ENCODE measurements at regions not wholly inside any gene's neighbourhood (a gene's known extent, or its start where the extent isn't known, plus 50 kb on each side); places are given as distances from the start of the nearest gene placed in this dataset.

DNA sequence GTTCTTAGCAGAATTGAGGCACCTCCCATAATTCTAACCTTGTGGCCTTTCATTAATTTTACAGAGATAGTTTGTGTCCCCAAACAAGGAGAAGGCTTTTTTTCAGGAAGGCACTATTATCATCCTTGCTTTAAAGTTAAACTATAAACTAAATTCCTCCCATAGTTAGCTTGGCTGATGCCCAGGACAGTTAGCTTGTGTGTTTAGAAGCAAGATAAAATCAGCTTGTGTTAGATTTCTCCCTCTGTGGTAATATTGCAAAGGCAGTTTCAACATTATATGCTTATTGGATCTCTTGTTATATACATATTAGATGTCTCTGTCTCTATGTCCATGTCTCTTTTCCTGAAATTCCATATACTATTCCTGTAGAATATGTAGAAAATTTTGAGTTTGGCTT is 342.7 kb downstream of the TBC1D4 start:
- POLR2A ChIA-PET: no interaction called here

DNA sequence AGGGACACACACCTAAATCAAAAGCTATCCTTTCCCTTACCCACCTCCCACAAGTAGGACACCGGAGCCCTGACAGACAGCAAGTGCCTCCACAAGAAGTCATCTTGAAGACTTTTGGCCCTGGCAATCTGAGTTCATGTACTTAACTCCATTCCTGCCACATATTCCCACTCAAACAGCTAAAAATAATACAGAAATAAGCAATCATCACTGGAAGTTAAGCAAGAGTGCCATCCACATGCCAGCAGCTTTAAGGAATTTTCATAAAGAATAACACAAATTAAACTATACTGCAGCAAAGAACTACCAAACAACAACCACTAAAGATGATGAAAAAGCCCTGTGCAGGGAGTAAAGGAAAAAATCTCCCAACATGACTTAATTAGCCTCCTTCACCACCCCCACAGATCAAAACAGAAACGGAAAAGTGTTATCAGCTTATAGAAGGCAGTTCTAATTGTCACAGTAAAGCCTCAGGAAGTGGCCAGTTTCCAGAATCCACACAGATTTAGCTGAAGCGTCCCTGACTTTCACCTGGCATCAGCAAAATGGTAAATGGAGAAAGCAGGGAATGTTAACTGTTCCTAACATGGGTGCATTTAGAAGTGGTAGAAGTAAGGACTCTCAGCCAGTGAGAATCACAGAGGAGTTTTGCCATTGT is 343.9 kb downstream of the TBC1D4 start:
- intact Hi-C loops (cut with DNase I, micrococcal nuclease): no loop called here
- Histone ChIP-seq H3K4me1 (ENCODE audit: insufficient read depth, low read length) (no peaks in the 10 kb centered on the region), H3K9me3 (ENCODE audit: control insufficient read depth in 1 of 2, insufficient read depth in 1 of 2, low read length in 2 of 2) (peaks cover 0 to 3% of the 10 kb centered on the region in 2 experiments), H3K4me3 (ENCODE audit: low read length) (no peak overlapping the region), H3K27ac (ENCODE audit: low read depth in 1 of 2, low read length in 2 of 2) (no peak overlapping the region), H3K36me3 (ENCODE audit: insufficient read depth, low read length) (no peaks in the 10 kb centered on the region), H3K27me3 (ENCODE audit: control insufficient read depth in 1 of 2, insufficient read depth in 2 of 2, low read length in 2 of 2) (no peaks in the 10 kb centered on the region)
- ChIA-PET POLR2A (no interaction called here), CTCF (no interaction called here)
- Mint-ChIP-seq H3K4me1 (ENCODE audit: low read depth) (no peaks in the 10 kb centered on the region), H3K27ac (no peak overlapping the region), H3K9me3 (peaks cover 5% of the 10 kb centered on the region), H3K36me3 (ENCODE audit: low read depth) (no peaks in the 10 kb centered on the region), H3K4me3 (no peak overlapping the region), H3K27me3 (peaks cover 13% of the 10 kb centered on the region)
- no peak for ATAC-seq (ENCODE audit: poor library complexity)
- TF ChIP-seq, protein P1, sequence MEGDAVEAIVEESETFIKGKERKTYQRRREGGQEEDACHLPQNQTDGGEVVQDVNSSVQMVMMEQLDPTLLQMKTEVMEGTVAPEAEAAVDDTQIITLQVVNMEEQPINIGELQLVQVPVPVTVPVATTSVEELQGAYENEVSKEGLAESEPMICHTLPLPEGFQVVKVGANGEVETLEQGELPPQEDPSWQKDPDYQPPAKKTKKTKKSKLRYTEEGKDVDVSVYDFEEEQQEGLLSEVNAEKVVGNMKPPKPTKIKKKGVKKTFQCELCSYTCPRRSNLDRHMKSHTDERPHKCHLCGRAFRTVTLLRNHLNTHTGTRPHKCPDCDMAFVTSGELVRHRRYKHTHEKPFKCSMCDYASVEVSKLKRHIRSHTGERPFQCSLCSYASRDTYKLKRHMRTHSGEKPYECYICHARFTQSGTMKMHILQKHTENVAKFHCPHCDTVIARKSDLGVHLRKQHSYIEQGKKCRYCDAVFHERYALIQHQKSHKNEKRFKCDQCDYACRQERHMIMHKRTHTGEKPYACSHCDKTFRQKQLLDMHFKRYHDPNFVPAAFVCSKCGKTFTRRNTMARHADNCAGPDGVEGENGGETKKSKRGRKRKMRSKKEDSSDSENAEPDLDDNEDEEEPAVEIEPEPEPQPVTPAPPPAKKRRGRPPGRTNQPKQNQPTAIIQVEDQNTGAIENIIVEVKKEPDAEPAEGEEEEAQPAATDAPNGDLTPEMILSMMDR (IDR thresholded peaks at IDR 0.05): no peak
- DNase-seq: no peak

More for the DNA sequence above, 342.7 kb downstream of the TBC1D4 start:
- H3K27me3 ChIP-seq (ENCODE audit: control insufficient read depth in 1 of 2, insufficient read depth in 2 of 2, low read length in 2 of 2): no peaks in the 10 kb centered on the region
- H3K36me3 ChIP-seq (ENCODE audit: insufficient read depth, low read length): no peaks in the 10 kb centered on the region
- H3K9me3 ChIP-seq (ENCODE audit: control insufficient read depth in 1 of 2, insufficient read depth in 1 of 2, low read length in 2 of 2): peaks cover 0 to 3% of the 10 kb centered on the region in 2 experiments
- Mint-ChIP-seq H3K4me1 (ENCODE audit: low read depth) (no peaks in the 10 kb centered on the region), H3K36me3 (ENCODE audit: low read depth) (no peaks in the 10 kb centered on the region), H3K4me3 (no peak overlapping the region), H3K27me3 (peaks cover 13% of the 10 kb centered on the region), H3K27ac (no peak overlapping the region), H3K9me3 (peaks cover 5% of the 10 kb centered on the region)
- H3K27ac ChIP-seq (ENCODE audit: low read depth in 1 of 2, low read length in 2 of 2): no peak overlapping the region
- DNase-seq (no peak), ATAC-seq (ENCODE audit: poor library complexity) (no peak)
- CTCF ChIA-PET: no interaction called here
- H3K4me1 ChIP-seq (ENCODE audit: insufficient read depth, low read length): no peaks in the 10 kb centered on the region
- H3K4me3 ChIP-seq (ENCODE audit: low read length): no peak overlapping the region
- intact Hi-C loops (cut with DNase I, micrococcal nuclease): no loop called here
- TF ChIP-seq, protein P1 (IDR thresholded peaks at IDR 0.05): no peak

DNA sequence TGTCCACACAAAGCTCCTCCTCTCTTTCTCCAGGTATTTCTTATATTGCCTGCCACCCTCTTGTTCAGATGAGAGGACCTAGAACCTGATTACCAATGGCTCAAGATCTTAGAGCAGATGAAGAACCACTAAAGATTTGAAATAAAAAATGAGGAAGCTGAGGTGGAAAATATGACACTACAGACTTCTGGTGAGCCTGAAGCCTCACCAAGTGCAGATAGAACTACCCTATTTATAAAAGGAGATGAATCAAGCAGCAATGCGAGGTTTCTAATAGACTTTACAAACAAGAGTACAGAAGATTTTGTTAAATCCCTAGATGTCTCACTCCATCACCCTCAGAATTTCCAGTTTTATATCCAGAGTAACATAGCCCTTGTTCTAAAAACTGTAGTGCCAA is 345.8 kb downstream of the TBC1D4 start:
- peaks cover 13% of the 10 kb centered on the region for H3K27me3 Mint-ChIP-seq
- DNase-seq (no peak), ATAC-seq (ENCODE audit: poor library complexity) (no peak)
- H3K36me3 ChIP-seq (ENCODE audit: insufficient read depth, low read length): no peaks in the 10 kb centered on the region
- H3K4me1 Mint-ChIP-seq (ENCODE audit: low read depth): no peaks in the 10 kb centered on the region
- H3K4me3 Mint-ChIP-seq: no peak overlapping the region
- H3K36me3 Mint-ChIP-seq (ENCODE audit: low read depth): no peaks in the 10 kb centered on the region
- peaks cover 0 to under 1% of the 10 kb centered on the region in 2 experiments for H3K9me3 ChIP-seq (ENCODE audit: control insufficient read depth in 1 of 2, insufficient read depth in 1 of 2, low read length in 2 of 2)
- TF ChIP-seq, protein P1 (IDR thresholded peaks at IDR 0.05): no peak
- no peak overlapping the region for H3K27ac Mint-ChIP-seq
- CTCF ChIA-PET: no interaction called here
- no peak overlapping the region for H3K27ac ChIP-seq (ENCODE audit: low read depth in 1 of 2, low read length in 2 of 2)
- POLR2A ChIA-PET: no interaction called here
- no peaks in the 10 kb centered on the region for H3K4me1 ChIP-seq (ENCODE audit: insufficient read depth, low read length)
- no peak overlapping the region for H3K4me3 ChIP-seq (ENCODE audit: low read length)
- peaks cover 5% of the 10 kb centered on the region for H3K9me3 Mint-ChIP-seq
- no peaks in the 10 kb centered on the region for H3K27me3 ChIP-seq (ENCODE audit: control insufficient read depth in 1 of 2, insufficient read depth in 2 of 2, low read length in 2 of 2)
- intact Hi-C loops (cut with DNase I, micrococcal nuclease): no loop called here
